ENCODE measurements at regions not wholly inside any gene's neighbourhood (a gene's known extent, or its start where the extent isn't known, plus 50 kb on each side); places are given as distances from the start of the nearest gene placed in this dataset.

DNA sequence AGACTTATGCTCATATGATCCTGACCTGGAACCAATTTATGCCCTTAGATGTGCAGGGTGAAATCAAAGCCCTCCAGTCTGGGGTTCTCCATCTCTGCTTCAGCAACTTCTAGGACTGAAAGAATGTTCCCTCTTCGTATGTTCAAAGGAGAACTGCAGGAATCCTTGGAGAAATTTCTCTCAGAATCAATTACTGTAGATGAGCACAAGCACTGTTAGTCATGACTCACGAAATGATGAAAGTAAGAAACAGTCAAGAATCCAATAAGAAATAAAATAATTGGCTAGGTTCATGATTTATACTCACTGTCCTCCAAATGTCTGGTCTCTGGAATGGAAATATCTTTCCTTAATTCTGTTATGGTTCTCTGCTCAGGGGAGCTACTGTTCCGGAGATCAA, 348.2 kb downstream of the PDGFC start:
- no peak overlapping the region for H2AFZ ChIP-seq (ENCODE audit: low read depth, low read length)
- H3K4me2 ChIP-seq (ENCODE audit: insufficient read depth, low read length), result no peak overlapping the region
- no peak for ATAC-seq (ENCODE audit: insufficient read depth, low read depth)

DNA sequence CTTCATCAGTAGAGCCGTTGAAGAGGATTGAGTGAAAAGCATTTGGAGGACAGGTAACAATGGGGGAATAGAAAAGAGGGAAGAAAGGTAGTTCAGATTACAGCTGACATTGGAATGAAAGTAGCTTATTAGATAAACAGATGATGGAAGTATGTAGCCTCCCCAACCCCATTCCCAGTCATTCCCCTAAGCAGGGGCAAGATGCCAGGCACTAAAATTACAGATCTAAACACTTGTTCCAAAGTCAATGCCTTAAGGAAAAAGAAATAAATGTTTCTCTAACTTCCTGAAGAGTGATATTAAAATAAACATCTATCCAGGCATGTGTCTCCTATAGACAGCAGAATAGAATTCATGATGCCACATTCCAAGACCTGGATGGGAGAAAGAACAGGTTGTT, 350.8 kb downstream of the PDGFC start:
- no peaks in the 10 kb centered on the region for H4K20me1 ChIP-seq (ENCODE audit: insufficient read depth, low read length)
- no peaks in the 10 kb centered on the region for H3K4me1 ChIP-seq (ENCODE audit: insufficient read depth, low read length)
- no peaks in the 10 kb centered on the region for H3K36me3 ChIP-seq (ENCODE audit: insufficient read depth, low read length)
- H3K4me2 ChIP-seq (ENCODE audit: insufficient read depth, low read length), result no peak overlapping the region
- no peak for ATAC-seq (ENCODE audit: insufficient read depth, low read depth)
- H3K27me3 ChIP-seq (ENCODE audit: insufficient read depth, low read length, poor library complexity), result no peaks in the 10 kb centered on the region
- no peak overlapping the region for H3K9ac ChIP-seq (ENCODE audit: low read depth, low read length)
- no peak overlapping the region for H2AFZ ChIP-seq (ENCODE audit: low read depth, low read length)
- no peaks in the 10 kb centered on the region for H3K9me3 ChIP-seq (ENCODE audit: insufficient read depth, low read length, severe bottlenecking)
- H3K27ac ChIP-seq (ENCODE audit: low read length), result no peak overlapping the region
- no peak for TF ChIP-seq EZH2 (IDR thresholded peaks at IDR 0.05; ENCODE audit: borderline replicate concordance, low read depth, low read length, severe bottlenecking)
- TF ChIP-seq, protein P1, sequence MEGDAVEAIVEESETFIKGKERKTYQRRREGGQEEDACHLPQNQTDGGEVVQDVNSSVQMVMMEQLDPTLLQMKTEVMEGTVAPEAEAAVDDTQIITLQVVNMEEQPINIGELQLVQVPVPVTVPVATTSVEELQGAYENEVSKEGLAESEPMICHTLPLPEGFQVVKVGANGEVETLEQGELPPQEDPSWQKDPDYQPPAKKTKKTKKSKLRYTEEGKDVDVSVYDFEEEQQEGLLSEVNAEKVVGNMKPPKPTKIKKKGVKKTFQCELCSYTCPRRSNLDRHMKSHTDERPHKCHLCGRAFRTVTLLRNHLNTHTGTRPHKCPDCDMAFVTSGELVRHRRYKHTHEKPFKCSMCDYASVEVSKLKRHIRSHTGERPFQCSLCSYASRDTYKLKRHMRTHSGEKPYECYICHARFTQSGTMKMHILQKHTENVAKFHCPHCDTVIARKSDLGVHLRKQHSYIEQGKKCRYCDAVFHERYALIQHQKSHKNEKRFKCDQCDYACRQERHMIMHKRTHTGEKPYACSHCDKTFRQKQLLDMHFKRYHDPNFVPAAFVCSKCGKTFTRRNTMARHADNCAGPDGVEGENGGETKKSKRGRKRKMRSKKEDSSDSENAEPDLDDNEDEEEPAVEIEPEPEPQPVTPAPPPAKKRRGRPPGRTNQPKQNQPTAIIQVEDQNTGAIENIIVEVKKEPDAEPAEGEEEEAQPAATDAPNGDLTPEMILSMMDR (IDR thresholded peaks at IDR 0.05; ENCODE audit: borderline replicate concordance, extremely low read depth, low read length, poor library complexity, severe bottlenecking), result no peak
- DNase-seq, result no peak
- H3K79me2 ChIP-seq (ENCODE audit: insufficient read depth, low read length), result no peaks in the 10 kb centered on the region
- no peak overlapping the region for H3K4me3 ChIP-seq (ENCODE audit: low read depth in 1 of 2, low read length in 2 of 2)

More for the DNA sequence above, 348.2 kb downstream of the PDGFC start:
- Histone ChIP-seq H3K4me3 (ENCODE audit: low read depth in 1 of 2, low read length in 2 of 2) (no peak overlapping the region), H3K4me1 (ENCODE audit: insufficient read depth, low read length) (no peaks in the 10 kb centered on the region), H3K9me3 (ENCODE audit: insufficient read depth, low read length, severe bottlenecking) (no peaks in the 10 kb centered on the region), H3K9ac (ENCODE audit: low read depth, low read length) (no peak overlapping the region), H3K27ac (ENCODE audit: low read length) (no peak overlapping the region), H3K27me3 (ENCODE audit: insufficient read depth, low read length, poor library complexity) (no peaks in the 10 kb centered on the region), H3K36me3 (ENCODE audit: insufficient read depth, low read length) (no peaks in the 10 kb centered on the region), H4K20me1 (ENCODE audit: insufficient read depth, low read length) (no peaks in the 10 kb centered on the region), H3K79me2 (ENCODE audit: insufficient read depth, low read length) (no peaks in the 10 kb centered on the region)
- TF ChIP-seq, protein P1 (IDR thresholded peaks at IDR 0.05; ENCODE audit: borderline replicate concordance, extremely low read depth, low read length, poor library complexity, severe bottlenecking), result no peak
- no peak for TF ChIP-seq EZH2 (IDR thresholded peaks at IDR 0.05; ENCODE audit: borderline replicate concordance, low read depth, low read length, severe bottlenecking)
- no peak for DNase-seq

DNA sequence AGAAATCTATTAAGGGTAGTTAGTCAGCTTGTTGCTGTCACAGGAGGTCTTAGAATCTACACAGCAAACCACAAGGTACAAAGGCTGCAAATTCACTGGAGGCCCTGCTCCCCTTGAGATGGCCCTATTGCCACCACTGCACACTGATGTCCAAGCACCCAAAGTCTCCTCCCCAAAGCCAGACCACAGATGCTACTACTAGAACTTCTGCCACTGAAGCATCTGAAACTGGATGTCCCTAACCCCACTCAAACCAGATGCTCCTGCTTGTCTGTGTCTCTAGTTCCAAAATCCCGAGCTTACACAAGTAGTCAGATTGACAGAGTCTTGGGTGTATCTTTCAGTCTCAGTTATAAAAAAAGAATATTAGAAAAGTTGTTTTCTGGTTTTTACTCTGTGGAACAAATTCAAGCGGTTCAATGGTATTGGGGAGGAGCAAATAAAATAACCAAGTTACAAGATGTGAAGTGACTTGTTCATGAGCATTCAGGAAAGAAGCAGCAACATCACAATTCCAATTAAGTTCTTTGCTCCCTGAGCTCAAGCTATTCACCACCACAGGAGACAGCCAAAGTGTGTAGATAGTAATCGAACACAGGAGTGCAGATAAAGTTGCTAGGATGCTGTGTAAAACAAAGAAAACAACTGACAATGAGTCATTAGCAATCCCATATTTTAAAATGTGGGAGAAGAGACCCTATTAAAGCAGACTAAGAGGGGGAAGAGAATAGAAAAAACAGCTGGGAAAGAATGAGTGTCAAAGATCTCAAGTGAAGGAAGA, 352.3 kb downstream of the PDGFC start:
- DNase-seq (no peak), ATAC-seq (ENCODE audit: insufficient read depth, low read depth) (no peak)

More for the DNA sequence above, 352.3 kb downstream of the PDGFC start:
- Histone ChIP-seq H3K9ac (ENCODE audit: low read depth, low read length) (no peak overlapping the region), H3K79me2 (ENCODE audit: insufficient read depth, low read length) (no peaks in the 10 kb centered on the region), H4K20me1 (ENCODE audit: insufficient read depth, low read length) (no peaks in the 10 kb centered on the region), H3K4me3 (ENCODE audit: low read depth in 1 of 2, low read length in 2 of 2) (no peak overlapping the region), H3K27ac (ENCODE audit: low read length) (no peak overlapping the region), H3K9me3 (ENCODE audit: insufficient read depth, low read length, severe bottlenecking) (no peaks in the 10 kb centered on the region), H3K27me3 (ENCODE audit: insufficient read depth, low read length, poor library complexity) (no peaks in the 10 kb centered on the region), H3K4me1 (ENCODE audit: insufficient read depth, low read length) (no peaks in the 10 kb centered on the region), H3K36me3 (ENCODE audit: insufficient read depth, low read length) (no peaks in the 10 kb centered on the region), H2AFZ (ENCODE audit: low read depth, low read length) (no peak overlapping the region), H3K4me2 (ENCODE audit: insufficient read depth, low read length) (no peak overlapping the region)
- TF ChIP-seq, protein P1 (IDR thresholded peaks at IDR 0.05; ENCODE audit: borderline replicate concordance, extremely low read depth, low read length, poor library complexity, severe bottlenecking), result no peak
- TF ChIP-seq EZH2 (IDR thresholded peaks at IDR 0.05; ENCODE audit: borderline replicate concordance, low read depth, low read length, severe bottlenecking), result no peak
